ENCODE measurements at regions not wholly inside any gene's neighbourhood (a gene's known extent, or its start where the extent isn't known, plus 50 kb on each side); places are given as distances from the start of the nearest gene placed in this dataset.

DNA sequence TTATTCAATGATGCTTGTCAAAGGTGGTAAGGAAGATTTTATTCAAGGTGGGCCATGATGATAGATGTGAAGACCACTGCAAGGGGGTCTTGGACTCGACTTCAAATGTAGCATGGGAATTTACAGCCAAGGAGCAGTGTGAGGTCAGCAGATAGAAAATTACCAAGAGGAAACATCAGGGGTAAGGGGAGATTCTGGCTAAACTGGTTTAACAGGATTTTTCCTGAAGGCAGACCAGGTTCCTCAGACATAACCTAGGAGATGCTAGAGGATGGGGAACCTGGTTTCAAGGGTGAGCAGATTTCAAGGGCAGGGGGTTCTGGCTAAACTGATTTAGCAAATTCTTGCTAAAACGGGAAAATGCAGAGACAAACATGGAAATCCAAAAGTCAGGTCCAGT is 464.9 kb downstream of the TAFA4 start:
- TF ChIP-seq, protein P1, sequence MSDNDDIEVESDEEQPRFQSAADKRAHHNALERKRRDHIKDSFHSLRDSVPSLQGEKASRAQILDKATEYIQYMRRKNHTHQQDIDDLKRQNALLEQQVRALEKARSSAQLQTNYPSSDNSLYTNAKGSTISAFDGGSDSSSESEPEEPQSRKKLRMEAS (IDR thresholded peaks at IDR 0.05; ENCODE audit: low read depth): no peak
- TF ChIP-seq CHD2 (IDR thresholded peaks at IDR 0.05; ENCODE audit: low read length, partially characterized antibody) (no peak), ELF1 (IDR thresholded peaks at IDR 0.05) (no peak), REST (IDR thresholded peaks at IDR 0.05; ENCODE audit: low read depth, low read length) (no peak), YY1 (IDR thresholded peaks at IDR 0.05; ENCODE audit: low read depth) (no peak), MEF2A (IDR thresholded peaks at IDR 0.05; ENCODE audit: borderline replicate concordance, low read depth) (no peak), FOXM1 (IDR thresholded peaks at IDR 0.05; ENCODE audit: low read depth) (no peak)
